Liver (tissue), 8 donors: ENCODE measurements at regions not wholly inside any gene's neighbourhood (a gene's known extent, or its start where the extent isn't known, plus 50 kb on each side); places are given as distances from the start of the nearest gene placed in this dataset.

Experiments
- DNase-seq: peaks from one replicate; pipeline ENCODE4 v3.0.0-alpha.2; 2017; ENCODE audit warnings: low spot score
- H3K27ac ChIP-seq, 2 donors: one replicate each; pipeline ENCODE4 v1.7.0; 2013; ENCODE audit warnings: inconsistent platforms in 2 of 2, low read length in 2 of 2, control low read depth in 1 of 2, low read depth in 1 of 2, mild to moderate bottlenecking in 1 of 2
- H3K27me3 ChIP-seq, 4 donors: one replicate each; pipeline versions ENCODE4 v1.6.1 to v1.7.0; 2013; ENCODE audit warnings: low read length in 3 of 4, inconsistent platforms in 1 of 4, mild to moderate bottlenecking in 1 of 4, moderate library complexity in 1 of 4; ENCODE audit not compliant: control insufficient read depth in 4 of 4, insufficient read depth in 4 of 4
- H3K36me3 ChIP-seq, 4 donors: one replicate each; pipeline versions ENCODE4 v1.6.1 to v1.7.0; 2013; ENCODE audit warnings: low read length in 3 of 4, mild to moderate bottlenecking in 3 of 4, low read depth in 1 of 4, moderate library complexity in 1 of 4; ENCODE audit not compliant: control insufficient read depth in 4 of 4, insufficient read depth in 3 of 4
- H3K4me1 ChIP-seq, 4 donors: one replicate each; pipeline versions ENCODE4 v1.6.1 to v1.7.0; 2013; ENCODE audit warnings: low read length in 3 of 4, mild to moderate bottlenecking in 3 of 4, moderate library complexity in 1 of 4; ENCODE audit not compliant: control insufficient read depth in 4 of 4, insufficient read depth in 4 of 4
- H3K4me3 ChIP-seq, 3 donors: one replicate each; pipeline versions ENCODE4 v1.6.1 to v1.7.0; 2013; ENCODE audit warnings: low read length in 3 of 3, control low read depth in 1 of 3, low read depth in 1 of 3, mild to moderate bottlenecking in 1 of 3
- H3K9ac ChIP-seq, 2 donors: one replicate each; pipeline ENCODE4 v1.7.0; 2013; ENCODE audit warnings: low read length in 2 of 2, mild to moderate bottlenecking in 2 of 2, moderate library complexity in 2 of 2, control low read depth in 1 of 2, low read depth in 1 of 2
- H3K9me3 ChIP-seq, 4 donors: one replicate each; pipeline versions ENCODE4 v1.6.1 to v1.7.0; 2013; ENCODE audit warnings: low read length in 3 of 4; ENCODE audit not compliant: control insufficient read depth in 4 of 4
- EGR1 ChIP-seq, 2 donors: IDR thresholded peaks; 2 replicates each; pipeline ENCODE4 v1.6.1; 2016 to 2018; ENCODE audit warnings: antibody characterized with exemption in 2 of 2, low read depth in 2 of 2
- FOXA1 ChIP-seq: IDR thresholded peaks from 2 replicates; pipeline ENCODE4 v1.6.1; 2016; ENCODE audit warnings: antibody characterized with exemption
- GABPA ChIP-seq, 2 donors: IDR thresholded peaks in 1 of 2; conservative IDR thresholded peaks in 1 of 2; 2 replicates each; pipeline ENCODE4 v1.6.1; 2016; ENCODE audit warnings: antibody characterized with exemption in 2 of 2, mild to moderate bottlenecking in 1 of 2, moderate library complexity in 1 of 2
- HNF4A ChIP-seq, 2 donors: conservative IDR thresholded peaks; 2 replicates each; pipeline ENCODE4 v1.6.1; 2016; ENCODE audit warnings: antibody characterized with exemption in 2 of 2, mild to moderate bottlenecking in 2 of 2
- HNF4G ChIP-seq: IDR thresholded peaks from 2 replicates; pipeline ENCODE4 v1.6.1; 2016; ENCODE audit warnings: antibody characterized with exemption
- JUND ChIP-seq, 2 donors: IDR thresholded peaks; 2 replicates each; pipeline ENCODE4 v1.6.1; 2016; ENCODE audit warnings: antibody characterized with exemption in 2 of 2
- NR2F2 ChIP-seq: IDR thresholded peaks from 2 replicates; pipeline ENCODE4 v1.6.1; 2016; ENCODE audit warnings: antibody characterized with exemption
- RAD21 ChIP-seq, 2 donors: IDR thresholded peaks; 2 replicates each; pipeline ENCODE4 v1.6.1; 2016; ENCODE audit warnings: antibody characterized with exemption in 2 of 2, mild to moderate bottlenecking in 2 of 2
- RXRA ChIP-seq, 2 donors: IDR thresholded peaks; 2 replicates each; pipeline ENCODE4 v1.6.1; 2017 to 2018; ENCODE audit warnings: antibody characterized with exemption in 2 of 2, mild to moderate bottlenecking in 1 of 2
- SP1 ChIP-seq: IDR thresholded peaks from 2 replicates; pipeline ENCODE4 v1.6.1; 2018; ENCODE audit warnings: antibody characterized with exemption, mild to moderate bottlenecking
- TAF1 ChIP-seq: conservative IDR thresholded peaks from 2 replicates; pipeline ENCODE4 v1.6.1; 2016; ENCODE audit warnings: antibody characterized with exemption, mild to moderate bottlenecking
- YY1 ChIP-seq: IDR thresholded peaks from 2 replicates; pipeline ENCODE4 v1.6.1; 2016; ENCODE audit warnings: antibody characterized with exemption, mild to moderate bottlenecking
- WGBS: extraction: QIAGEN DNeasy Blood & Tissue Kit; methylation state at CpG from one replicate; pipeline ENCODE4 v1.1.7; 2013; 5-methylcytosine and 5-hydroxymethylcytosine counted together
- TF ChIP-seq, protein P1 (sequence below): IDR thresholded peaks from 2 replicates; pipeline ENCODE4 v1.6.1; 2016; ENCODE audit warnings: antibody characterized with exemption
- TF ChIP-seq, protein P2 (sequence below): IDR thresholded peaks from 2 replicates; pipeline ENCODE4 v1.6.1; 2016; ENCODE audit warnings: antibody characterized with exemption, mild to moderate bottlenecking
- TF ChIP-seq, protein P3 (sequence below): IDR thresholded peaks from 2 replicates; pipeline ENCODE4 v1.6.1; 2016; ENCODE audit warnings: antibody characterized with exemption
- TF ChIP-seq, protein P4 (sequence below): IDR thresholded peaks from 2 replicates; pipeline ENCODE4 v1.6.1; 2016; ENCODE audit warnings: antibody characterized with exemption
- TF ChIP-seq, protein P5 (sequence below): fragments of 150-350 bp; IDR thresholded peaks from 2 replicates; pipeline ENCODE4 v1.5.1; 2017; ENCODE audit warnings: improper control_type of control experiment, low read depth, low read length; ENCODE audit not compliant: missing input control
- donor health status: healthy.
- donor health status: healthy.
- donor health status: healthy.
- donor health status: healthy.
- donor health status: healthy.

DNA sequence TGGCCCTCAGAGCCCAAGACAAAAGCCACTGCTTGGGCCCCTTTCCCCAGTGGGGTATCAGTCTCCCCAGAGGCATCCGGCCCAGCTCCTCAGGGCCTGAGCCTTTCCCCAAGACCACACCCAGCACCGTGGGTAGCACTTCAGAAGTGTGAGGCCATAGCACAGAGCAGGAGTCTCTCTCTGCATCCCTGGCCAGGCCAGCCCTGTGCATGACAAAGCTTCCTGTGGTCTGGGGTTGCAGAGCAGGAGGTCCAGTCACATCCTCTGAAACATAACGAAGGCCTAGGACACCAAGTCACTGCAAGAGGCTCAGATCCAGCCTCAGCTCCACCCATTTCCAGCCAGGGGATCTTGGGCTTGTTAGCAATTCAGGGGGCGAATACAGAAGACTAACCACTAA is 56.8 kb upstream of the ZNF423 start:
- no peaks in the 10 kb centered on the region for H3K9me3 ChIP-seq
- no peak overlapping the region for H3K27ac ChIP-seq
- H3K27me3 ChIP-seq = no peaks in the 10 kb centered on the region
- WGBS = 82% methylated on average over 4 of the region's 4 CpGs
- no peak overlapping the region for H3K9ac ChIP-seq
- no peak for DNase-seq
- H3K36me3 ChIP-seq = no peaks in the 10 kb centered on the region
- TF ChIP-seq HNF4A (conservative IDR thresholded peaks at IDR 0.05) (no peak), HNF4G (no peak), SP1 (no peak), RAD21 (IDR thresholded peaks at IDR 0.05) (no peak), YY1 (no peak), EGR1 (IDR thresholded peaks at IDR 0.05; ENCODE audit: low read depth in 2 of 2) (no peak), RXRA (IDR thresholded peaks at IDR 0.05) (no peak), GABPA (IDR thresholded peaks at IDR 0.05 in 1 of 2, conservative IDR thresholded peaks at IDR 0.05 in 1 of 2) (no peak), TAF1 (no peak), JUND (IDR thresholded peaks at IDR 0.05) (no peak), NR2F2 (no peak)
- TF ChIP-seq, protein P1, sequence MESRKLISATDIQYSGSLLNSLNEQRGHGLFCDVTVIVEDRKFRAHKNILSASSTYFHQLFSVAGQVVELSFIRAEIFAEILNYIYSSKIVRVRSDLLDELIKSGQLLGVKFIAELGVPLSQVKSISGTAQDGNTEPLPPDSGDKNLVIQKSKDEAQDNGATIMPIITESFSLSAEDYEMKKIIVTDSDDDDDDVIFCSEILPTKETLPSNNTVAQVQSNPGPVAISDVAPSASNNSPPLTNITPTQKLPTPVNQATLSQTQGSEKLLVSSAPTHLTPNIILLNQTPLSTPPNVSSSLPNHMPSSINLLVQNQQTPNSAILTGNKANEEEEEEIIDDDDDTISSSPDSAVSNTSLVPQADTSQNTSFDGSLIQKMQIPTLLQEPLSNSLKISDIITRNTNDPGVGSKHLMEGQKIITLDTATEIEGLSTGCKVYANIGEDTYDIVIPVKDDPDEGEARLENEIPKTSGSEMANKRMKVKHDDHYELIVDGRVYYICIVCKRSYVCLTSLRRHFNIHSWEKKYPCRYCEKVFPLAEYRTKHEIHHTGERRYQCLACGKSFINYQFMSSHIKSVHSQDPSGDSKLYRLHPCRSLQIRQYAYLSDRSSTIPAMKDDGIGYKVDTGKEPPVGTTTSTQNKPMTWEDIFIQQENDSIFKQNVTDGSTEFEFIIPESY = no peak
- TF ChIP-seq, protein P2, sequence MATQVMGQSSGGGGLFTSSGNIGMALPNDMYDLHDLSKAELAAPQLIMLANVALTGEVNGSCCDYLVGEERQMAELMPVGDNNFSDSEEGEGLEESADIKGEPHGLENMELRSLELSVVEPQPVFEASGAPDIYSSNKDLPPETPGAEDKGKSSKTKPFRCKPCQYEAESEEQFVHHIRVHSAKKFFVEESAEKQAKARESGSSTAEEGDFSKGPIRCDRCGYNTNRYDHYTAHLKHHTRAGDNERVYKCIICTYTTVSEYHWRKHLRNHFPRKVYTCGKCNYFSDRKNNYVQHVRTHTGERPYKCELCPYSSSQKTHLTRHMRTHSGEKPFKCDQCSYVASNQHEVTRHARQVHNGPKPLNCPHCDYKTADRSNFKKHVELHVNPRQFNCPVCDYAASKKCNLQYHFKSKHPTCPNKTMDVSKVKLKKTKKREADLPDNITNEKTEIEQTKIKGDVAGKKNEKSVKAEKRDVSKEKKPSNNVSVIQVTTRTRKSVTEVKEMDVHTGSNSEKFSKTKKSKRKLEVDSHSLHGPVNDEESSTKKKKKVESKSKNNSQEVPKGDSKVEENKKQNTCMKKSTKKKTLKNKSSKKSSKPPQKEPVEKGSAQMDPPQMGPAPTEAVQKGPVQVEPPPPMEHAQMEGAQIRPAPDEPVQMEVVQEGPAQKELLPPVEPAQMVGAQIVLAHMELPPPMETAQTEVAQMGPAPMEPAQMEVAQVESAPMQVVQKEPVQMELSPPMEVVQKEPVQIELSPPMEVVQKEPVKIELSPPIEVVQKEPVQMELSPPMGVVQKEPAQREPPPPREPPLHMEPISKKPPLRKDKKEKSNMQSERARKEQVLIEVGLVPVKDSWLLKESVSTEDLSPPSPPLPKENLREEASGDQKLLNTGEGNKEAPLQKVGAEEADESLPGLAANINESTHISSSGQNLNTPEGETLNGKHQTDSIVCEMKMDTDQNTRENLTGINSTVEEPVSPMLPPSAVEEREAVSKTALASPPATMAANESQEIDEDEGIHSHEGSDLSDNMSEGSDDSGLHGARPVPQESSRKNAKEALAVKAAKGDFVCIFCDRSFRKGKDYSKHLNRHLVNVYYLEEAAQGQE = no peak
- TF ChIP-seq, protein P3, sequence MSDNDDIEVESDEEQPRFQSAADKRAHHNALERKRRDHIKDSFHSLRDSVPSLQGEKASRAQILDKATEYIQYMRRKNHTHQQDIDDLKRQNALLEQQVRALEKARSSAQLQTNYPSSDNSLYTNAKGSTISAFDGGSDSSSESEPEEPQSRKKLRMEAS = no peak
- TF ChIP-seq, protein P4, sequence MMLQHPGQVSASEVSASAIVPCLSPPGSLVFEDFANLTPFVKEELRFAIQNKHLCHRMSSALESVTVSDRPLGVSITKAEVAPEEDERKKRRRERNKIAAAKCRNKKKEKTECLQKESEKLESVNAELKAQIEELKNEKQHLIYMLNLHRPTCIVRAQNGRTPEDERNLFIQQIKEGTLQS = no peak
- TF ChIP-seq, protein P5, sequence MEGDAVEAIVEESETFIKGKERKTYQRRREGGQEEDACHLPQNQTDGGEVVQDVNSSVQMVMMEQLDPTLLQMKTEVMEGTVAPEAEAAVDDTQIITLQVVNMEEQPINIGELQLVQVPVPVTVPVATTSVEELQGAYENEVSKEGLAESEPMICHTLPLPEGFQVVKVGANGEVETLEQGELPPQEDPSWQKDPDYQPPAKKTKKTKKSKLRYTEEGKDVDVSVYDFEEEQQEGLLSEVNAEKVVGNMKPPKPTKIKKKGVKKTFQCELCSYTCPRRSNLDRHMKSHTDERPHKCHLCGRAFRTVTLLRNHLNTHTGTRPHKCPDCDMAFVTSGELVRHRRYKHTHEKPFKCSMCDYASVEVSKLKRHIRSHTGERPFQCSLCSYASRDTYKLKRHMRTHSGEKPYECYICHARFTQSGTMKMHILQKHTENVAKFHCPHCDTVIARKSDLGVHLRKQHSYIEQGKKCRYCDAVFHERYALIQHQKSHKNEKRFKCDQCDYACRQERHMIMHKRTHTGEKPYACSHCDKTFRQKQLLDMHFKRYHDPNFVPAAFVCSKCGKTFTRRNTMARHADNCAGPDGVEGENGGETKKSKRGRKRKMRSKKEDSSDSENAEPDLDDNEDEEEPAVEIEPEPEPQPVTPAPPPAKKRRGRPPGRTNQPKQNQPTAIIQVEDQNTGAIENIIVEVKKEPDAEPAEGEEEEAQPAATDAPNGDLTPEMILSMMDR = no peak
- no peak overlapping the region for H3K4me3 ChIP-seq
- H3K4me1 ChIP-seq = no peaks in the 10 kb centered on the region

DNA sequence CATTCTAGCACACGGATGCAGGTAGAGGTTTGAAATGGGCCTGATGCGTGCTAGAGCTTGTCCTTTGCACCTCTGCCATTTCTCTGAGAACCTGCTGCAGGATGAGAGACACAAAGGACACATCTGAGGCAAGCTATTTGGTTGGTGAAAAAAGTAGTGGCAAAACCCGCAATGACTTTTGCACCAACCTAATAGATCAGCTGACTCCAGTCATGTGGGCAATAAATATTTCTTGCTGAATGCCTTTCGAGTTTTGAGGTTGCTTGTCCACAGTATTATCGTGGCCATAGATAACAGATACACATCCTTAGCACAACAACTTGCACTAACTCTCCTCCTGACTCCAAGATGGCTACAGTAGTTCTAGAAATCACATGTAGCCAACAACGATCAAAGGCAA is 57.8 kb upstream of the ZNF423 start:
- TF ChIP-seq FOXA1 (no peak), JUND (IDR thresholded peaks at IDR 0.05) (no peak), EGR1 (IDR thresholded peaks at IDR 0.05; ENCODE audit: low read depth in 2 of 2) (no peak), NR2F2 (no peak), RAD21 (IDR thresholded peaks at IDR 0.05) (no peak), TAF1 (no peak), GABPA (IDR thresholded peaks at IDR 0.05 in 1 of 2, conservative IDR thresholded peaks at IDR 0.05 in 1 of 2) (no peak), RXRA (IDR thresholded peaks at IDR 0.05) (no peak), HNF4G (no peak)
- TF ChIP-seq, protein P2 = no peak
- TF ChIP-seq, protein P4 = no peak
- H3K4me1 ChIP-seq = no peaks in the 10 kb centered on the region
- no peak for DNase-seq
- no peak overlapping the region for H3K27ac ChIP-seq
- WGBS = 81% methylated on average over 6 of the region's 6 CpGs
- H3K9ac ChIP-seq = no peak overlapping the region
- no peak overlapping the region for H3K4me3 ChIP-seq
- no peaks in the 10 kb centered on the region for H3K36me3 ChIP-seq
- no peaks in the 10 kb centered on the region for H3K27me3 ChIP-seq
- no peaks in the 10 kb centered on the region for H3K9me3 ChIP-seq
